IPS-18a (cell line): ENCODE measurements at regions not wholly inside any gene's neighbourhood (a gene's known extent, or its start where the extent isn't known, plus 50 kb on each side); places are given as distances from the start of the nearest gene placed in this dataset.

Experiments used
- H3K27ac ChIP-seq: one replicate; pipeline ENCODE4 v1.5.1; 2013; ENCODE audit warnings: low read length
- H3K27me3 ChIP-seq: one replicate; pipeline ENCODE4 v1.6.1; 2013; ENCODE audit warnings: mild to moderate bottlenecking, low read length; ENCODE audit not compliant: control insufficient read depth, insufficient read depth
- H3K36me3 ChIP-seq: one replicate; pipeline ENCODE4 v1.6.1; 2013; ENCODE audit warnings: low read depth, low read length; ENCODE audit not compliant: control insufficient read depth
- H3K4me1 ChIP-seq: one replicate; pipeline ENCODE4 v1.6.1; 2013; ENCODE audit warnings: low read depth, low read length; ENCODE audit not compliant: control insufficient read depth
- H3K4me3 ChIP-seq: one replicate; pipeline ENCODE4 v1.5.1; 2013; ENCODE audit warnings: low read length
- H3K9ac ChIP-seq: one replicate; pipeline ENCODE4 v1.6.1; 2013; ENCODE audit warnings: mild to moderate bottlenecking, low read length, moderate library complexity
- H3K9me3 ChIP-seq: one replicate; pipeline ENCODE4 v1.6.1; 2013; ENCODE audit warnings: low read depth, low read length; ENCODE audit not compliant: control insufficient read depth

DNA sequence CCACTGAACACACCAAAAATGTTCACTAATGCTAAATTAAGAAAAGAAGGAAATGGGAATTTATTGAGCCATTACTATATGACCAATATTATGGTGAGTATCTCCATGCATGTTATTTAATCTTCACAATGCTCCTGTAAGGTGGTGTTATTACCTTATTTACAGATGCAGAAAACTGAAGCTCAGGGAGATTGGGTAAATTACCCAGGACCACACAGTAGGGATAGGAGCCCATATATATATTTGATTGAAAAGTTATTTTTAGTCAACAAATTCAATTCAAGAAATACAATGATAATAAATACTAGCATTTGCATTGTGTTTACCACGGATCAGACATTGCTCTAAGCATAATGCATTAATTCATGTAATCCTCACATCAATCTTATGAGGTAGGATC, 202.2 kb upstream of the FBXO11 start:
- Histone ChIP-seq H3K4me3 (no peak overlapping the region), H3K27ac (no peak overlapping the region), H3K9me3 (no peaks in the 10 kb centered on the region), H3K4me1 (peaks cover 22% of the 10 kb centered on the region), H3K9ac (no peak overlapping the region), H3K36me3 (no peaks in the 10 kb centered on the region), H3K27me3 (no peaks in the 10 kb centered on the region)

DNA sequence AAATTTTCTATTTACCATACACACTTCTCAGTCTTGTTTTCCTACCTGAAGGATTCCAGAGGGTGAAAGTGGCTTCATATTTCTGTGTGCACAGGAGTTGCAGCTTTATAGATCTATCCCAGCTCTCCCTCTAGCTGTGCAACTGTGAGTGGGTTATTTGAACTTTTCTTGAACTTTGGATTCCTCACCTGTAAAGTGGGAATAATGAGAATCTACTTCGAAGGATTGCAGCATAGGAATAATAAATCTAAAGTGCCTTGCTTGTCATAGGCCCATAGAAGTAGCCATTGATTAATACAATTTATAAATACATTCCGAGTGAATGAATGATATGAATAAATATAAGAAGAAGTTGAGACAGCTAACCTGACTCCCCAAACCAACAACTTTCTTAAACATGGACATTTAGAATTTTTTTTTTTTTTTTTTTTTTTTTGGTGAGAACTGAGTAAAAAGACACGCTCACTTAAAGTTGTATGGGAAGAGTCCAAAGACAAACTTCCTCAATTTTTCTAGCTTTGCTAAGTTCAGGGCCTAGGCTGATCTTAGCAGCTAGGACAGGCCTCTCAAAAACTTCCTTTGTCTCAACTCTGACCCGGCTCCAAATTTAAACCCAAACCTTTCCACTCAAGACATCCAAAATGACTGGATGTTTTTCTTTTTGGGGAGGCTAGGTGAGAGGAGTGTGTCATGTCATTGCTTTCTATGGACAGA, 203.3 kb upstream of the FBXO11 start:
- no peaks in the 10 kb centered on the region for H3K9me3 ChIP-seq
- H3K4me1 ChIP-seq: peaks cover 22% of the 10 kb centered on the region

DNA sequence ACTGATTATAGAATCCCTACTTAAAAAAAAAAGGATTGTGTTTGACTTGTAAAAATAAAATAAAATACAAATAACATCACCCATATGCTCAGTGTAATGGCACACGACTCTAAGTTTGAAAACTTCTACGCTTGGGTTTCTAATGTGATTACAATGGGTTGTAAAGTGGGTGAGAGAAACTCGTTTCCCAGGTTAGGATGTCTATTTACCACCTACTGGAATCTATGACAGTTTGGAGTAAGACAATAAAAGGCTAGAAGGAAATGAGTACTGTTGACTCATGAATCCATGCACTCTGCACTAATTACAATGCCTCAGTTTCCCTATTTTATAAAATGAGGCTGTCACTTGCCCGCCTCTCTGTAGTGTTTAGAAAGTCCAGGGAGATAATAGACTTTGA, 204.0 kb upstream of the FOXN2 start:
- Histone ChIP-seq H3K4me3 (no peak overlapping the region), H3K36me3 (no peaks in the 10 kb centered on the region), H3K27ac (no peak overlapping the region), H3K4me1 (peaks cover 22% of the 10 kb centered on the region), H3K9ac (peak overlapping the region; percentile 90), H3K9me3 (no peaks in the 10 kb centered on the region), H3K27me3 (no peaks in the 10 kb centered on the region)

More for the DNA sequence above, 203.3 kb upstream of the FBXO11 start:
- no peaks in the 10 kb centered on the region for H3K27me3 ChIP-seq
- no peak overlapping the region for H3K27ac ChIP-seq
- no peaks in the 10 kb centered on the region for H3K36me3 ChIP-seq
- H3K4me3 ChIP-seq: no peak overlapping the region
- no peak overlapping the region for H3K9ac ChIP-seq

DNA sequence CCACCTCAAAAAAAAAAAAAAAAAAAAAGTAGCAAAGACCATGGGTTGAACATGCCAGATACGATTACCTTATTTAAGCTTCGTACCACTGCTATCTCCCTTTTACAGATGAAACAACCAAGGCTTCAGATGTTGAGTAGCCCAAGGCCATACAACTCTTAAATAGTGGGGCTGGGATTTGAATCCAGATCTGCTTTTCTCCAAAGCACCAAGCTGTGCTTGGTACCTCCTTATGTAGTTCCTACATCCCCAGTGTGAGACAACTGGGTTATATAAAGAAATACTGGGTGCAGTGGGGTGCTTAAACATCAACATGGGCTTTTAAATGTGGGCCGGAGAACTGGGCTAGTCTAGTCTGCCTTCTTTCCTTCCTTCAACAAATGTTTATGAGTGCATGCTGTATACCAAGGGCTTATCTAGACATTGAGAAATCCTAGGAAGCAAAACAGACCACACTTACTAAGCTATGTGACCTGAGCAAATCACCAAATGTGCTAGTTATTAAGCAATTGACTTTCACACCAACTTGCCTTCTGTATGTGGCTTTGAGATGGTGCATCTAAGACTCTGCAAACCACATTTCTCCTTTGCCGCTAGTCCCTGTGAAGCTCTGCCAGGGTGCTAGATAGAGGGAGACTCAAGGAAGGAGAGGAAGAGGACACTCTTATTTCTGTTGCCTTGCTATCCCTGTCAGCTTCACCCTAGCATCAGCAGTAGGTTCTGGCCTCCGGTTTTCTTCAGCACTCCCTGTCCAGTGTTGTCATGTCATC, 201.4 kb upstream of the FOXN2 start:
- Histone ChIP-seq H3K4me3 (no peak overlapping the region), H3K9me3 (no peaks in the 10 kb centered on the region), H3K27ac (no peak overlapping the region), H3K4me1 (peaks cover 11% of the 10 kb centered on the region), H3K9ac (no peak overlapping the region), H3K36me3 (no peaks in the 10 kb centered on the region), H3K27me3 (no peaks in the 10 kb centered on the region)

DNA sequence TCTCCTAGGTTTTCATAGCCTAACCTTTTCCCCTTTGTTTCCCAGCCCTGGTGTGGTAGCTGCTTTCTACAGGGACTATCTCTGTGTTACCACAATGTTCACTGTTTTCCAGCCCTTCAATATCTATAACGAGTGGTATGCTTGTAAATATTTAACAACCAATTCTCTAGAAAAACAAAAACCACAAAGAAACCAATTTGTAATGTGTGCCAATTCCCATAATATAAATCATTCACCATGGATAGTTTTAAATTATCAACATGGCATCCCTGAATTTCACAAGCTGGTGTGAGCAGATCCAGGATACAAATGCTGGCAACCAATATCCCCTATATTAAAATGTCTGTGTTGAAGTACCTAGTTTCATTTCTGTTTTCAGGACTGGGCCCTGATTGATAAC, 200.7 kb upstream of the FOXN2 start:
- Histone ChIP-seq H3K4me1 (peaks cover 11% of the 10 kb centered on the region), H3K27me3 (no peaks in the 10 kb centered on the region), H3K27ac (no peak overlapping the region), H3K9me3 (no peaks in the 10 kb centered on the region), H3K9ac (no peak overlapping the region), H3K36me3 (no peaks in the 10 kb centered on the region), H3K4me3 (no peak overlapping the region)

DNA sequence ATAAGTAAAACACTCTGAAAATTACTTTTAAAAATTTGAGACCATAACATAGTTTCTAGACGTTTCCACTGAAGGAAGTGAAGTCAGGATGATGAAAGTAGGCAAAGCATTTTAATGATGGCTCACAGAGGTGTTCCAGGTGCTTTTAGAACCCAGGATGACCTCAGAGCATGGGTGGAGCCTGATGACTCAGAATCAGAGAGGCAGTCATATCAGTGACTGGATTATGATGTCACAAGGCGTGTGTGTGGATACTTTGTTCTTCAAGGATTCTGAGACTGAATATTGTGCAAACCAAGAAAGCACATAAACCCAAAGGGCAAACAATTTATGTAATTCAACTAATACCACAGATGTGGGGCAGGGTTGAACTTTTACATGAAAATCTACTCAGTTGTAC, 200.2 kb upstream of the FOXN2 start:
- Histone ChIP-seq H3K27me3 (no peaks in the 10 kb centered on the region), H3K4me3 (no peak overlapping the region), H3K9me3 (no peaks in the 10 kb centered on the region), H3K9ac (no peak overlapping the region), H3K27ac (no peak overlapping the region), H3K36me3 (no peaks in the 10 kb centered on the region), H3K4me1 (peaks cover 11% of the 10 kb centered on the region)

DNA sequence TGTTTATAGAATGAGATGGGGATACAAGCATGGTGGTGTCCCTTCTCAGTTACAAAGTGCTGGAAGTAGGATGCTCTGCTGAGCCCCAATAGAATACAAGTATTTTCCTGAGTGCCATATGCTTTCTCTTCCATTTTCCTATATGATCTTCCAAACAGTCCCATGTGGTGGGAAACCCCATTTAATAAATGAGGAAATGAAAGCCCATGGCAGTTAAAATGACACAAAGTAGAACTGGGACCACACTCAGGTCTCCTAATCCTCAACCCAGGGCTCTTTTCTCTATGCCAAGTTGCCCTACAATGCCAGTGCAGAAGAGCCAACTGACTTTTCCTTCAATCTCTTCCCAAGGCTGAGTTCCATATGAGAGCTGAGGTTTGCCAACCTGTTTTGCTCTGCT, 198.0 kb upstream of the FOXN2 start:
- H3K4me1 ChIP-seq: peaks cover 4% of the 10 kb centered on the region
- H3K36me3 ChIP-seq: no peaks in the 10 kb centered on the region
- H3K9me3 ChIP-seq: no peaks in the 10 kb centered on the region
- H3K27ac ChIP-seq: no peak overlapping the region
- no peak overlapping the region for H3K9ac ChIP-seq
- no peaks in the 10 kb centered on the region for H3K27me3 ChIP-seq
- H3K4me3 ChIP-seq: no peak overlapping the region

DNA sequence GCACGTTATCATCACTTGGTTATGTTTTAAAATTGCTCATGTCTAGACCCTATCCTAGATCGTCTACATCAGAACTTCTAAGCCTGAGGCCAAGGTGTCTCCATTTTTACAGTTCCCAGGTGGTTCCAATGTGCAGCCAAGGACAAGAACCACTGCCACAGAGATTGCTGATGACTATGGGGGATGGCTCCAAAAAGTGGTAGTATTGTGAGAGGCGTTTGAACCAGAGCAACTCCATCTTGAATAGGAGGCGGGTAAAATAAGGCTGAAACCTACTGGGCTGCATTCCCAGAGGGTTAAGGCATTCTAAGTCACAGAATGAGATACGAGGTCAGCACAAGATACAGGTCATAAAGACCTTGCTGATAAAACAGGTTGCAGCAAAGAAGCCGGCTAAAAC, 195.6 kb upstream of the FOXN2 start:
- H3K36me3 ChIP-seq: no peaks in the 10 kb centered on the region
- H3K4me3 ChIP-seq: no peak overlapping the region
- H3K9me3 ChIP-seq: no peaks in the 10 kb centered on the region
- no peaks in the 10 kb centered on the region for H3K4me1 ChIP-seq
- no peak overlapping the region for H3K9ac ChIP-seq
- no peak overlapping the region for H3K27ac ChIP-seq
- no peaks in the 10 kb centered on the region for H3K27me3 ChIP-seq

DNA sequence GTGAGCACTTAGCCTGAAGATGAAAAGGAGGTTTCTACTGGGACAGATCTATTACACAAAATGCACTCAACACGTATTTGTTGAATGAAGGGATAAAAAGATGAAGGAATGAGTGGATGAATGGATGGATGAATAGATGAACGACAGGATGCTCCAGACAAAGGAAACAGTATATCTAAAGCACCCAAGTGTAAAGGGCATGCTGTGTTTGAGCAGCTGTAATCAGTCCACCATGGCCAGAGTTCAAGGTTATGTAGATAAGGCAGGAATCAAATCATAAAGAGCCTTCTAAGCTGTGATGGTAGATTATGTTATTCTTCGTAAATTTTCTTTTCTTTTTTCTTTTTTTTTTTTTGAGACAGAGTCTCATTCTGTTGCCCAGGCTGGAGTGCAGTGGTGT, 194.4 kb upstream of the FOXN2 start:
- H3K27ac ChIP-seq: no peak overlapping the region

DNA sequence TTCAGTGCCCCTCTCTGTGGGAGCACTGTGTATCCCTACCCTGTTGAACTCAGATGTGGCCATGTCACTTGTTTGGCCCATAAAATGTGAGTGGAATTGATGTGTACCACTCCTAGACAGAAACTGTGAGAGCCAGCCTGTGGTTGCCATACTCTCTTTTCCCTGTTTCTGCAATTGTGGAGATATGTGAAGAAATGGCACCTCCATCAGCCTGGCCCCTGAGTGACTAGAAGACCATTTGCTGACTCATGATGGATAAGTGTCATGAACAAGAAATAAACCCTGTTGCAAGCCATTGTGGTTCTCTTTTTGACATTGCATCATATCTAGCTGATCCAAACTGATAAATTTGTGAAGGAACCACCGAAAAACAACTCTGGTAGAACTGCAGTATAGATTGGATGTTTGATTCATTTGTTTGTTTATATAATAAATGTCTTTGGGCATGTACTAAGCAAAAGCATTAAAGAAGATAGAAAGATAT, 193.7 kb upstream of the FOXN2 start:
- no peaks in the 10 kb centered on the region for H3K36me3 ChIP-seq
- no peak overlapping the region for H3K9ac ChIP-seq
- H3K27ac ChIP-seq: no peak overlapping the region
- H3K4me1 ChIP-seq: no peaks in the 10 kb centered on the region
- H3K9me3 ChIP-seq: no peaks in the 10 kb centered on the region
- H3K27me3 ChIP-seq: no peaks in the 10 kb centered on the region
- H3K4me3 ChIP-seq: no peak overlapping the region

More for the DNA sequence above, 194.4 kb upstream of the FOXN2 start:
- Histone ChIP-seq H3K9me3 (no peaks in the 10 kb centered on the region), H3K36me3 (no peaks in the 10 kb centered on the region), H3K27me3 (no peaks in the 10 kb centered on the region), H3K4me3 (no peak overlapping the region), H3K4me1 (no peaks in the 10 kb centered on the region), H3K9ac (no peak overlapping the region)

DNA sequence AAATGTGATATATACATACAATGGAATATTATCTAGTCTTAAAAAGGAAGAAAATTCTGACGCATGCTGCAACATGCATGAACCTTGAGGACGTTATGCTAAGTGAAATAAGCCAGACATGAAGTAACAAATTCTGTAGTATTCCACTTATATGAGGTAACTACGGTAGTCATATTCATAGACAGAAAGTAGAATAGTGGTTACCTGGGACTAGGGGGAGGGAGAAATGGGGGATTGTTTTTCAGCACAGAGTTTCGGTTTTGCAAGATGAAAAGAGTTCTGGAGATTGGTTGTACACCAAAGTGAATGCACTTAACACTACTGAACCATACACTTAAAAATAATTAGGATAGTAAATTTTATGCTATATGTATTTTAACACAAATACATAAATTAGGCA, 192.3 kb upstream of the FOXN2 start:
- Histone ChIP-seq H3K9me3 (no peaks in the 10 kb centered on the region), H3K36me3 (no peaks in the 10 kb centered on the region), H3K9ac (no peak overlapping the region), H3K27ac (no peak overlapping the region), H3K4me3 (no peak overlapping the region), H3K4me1 (no peaks in the 10 kb centered on the region), H3K27me3 (no peaks in the 10 kb centered on the region)

DNA sequence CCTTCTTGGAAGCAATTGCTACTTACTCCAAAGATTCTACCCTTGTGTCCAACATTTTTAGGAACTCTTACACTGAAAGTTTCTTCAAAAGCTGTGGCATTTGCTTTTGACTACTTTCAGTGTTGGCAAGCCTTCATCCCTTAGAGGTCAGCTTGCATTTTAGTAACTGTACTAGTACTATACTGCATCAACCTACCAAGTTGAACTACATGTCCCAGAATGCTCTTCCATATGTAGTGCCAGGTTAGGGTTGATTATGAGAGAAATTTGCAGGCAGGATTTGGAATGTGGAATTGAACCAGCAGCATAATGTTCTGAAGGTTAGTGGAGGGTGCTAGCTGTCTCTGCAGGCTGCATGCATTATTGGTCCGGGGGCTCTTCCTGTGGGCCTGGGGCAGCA, 189.9 kb upstream of the FOXN2 start:
- no peak overlapping the region for H3K27ac ChIP-seq
- H3K9me3 ChIP-seq: no peaks in the 10 kb centered on the region
- H3K4me1 ChIP-seq: no peaks in the 10 kb centered on the region
- no peaks in the 10 kb centered on the region for H3K27me3 ChIP-seq
- H3K4me3 ChIP-seq: no peak overlapping the region
- no peak overlapping the region for H3K9ac ChIP-seq
- H3K36me3 ChIP-seq: no peaks in the 10 kb centered on the region
